ENCODE measurements at regions not wholly inside any gene's neighbourhood (a gene's known extent, or its start where the extent isn't known, plus 50 kb on each side); places are given as distances from the start of the nearest gene placed in this dataset.

DNA sequence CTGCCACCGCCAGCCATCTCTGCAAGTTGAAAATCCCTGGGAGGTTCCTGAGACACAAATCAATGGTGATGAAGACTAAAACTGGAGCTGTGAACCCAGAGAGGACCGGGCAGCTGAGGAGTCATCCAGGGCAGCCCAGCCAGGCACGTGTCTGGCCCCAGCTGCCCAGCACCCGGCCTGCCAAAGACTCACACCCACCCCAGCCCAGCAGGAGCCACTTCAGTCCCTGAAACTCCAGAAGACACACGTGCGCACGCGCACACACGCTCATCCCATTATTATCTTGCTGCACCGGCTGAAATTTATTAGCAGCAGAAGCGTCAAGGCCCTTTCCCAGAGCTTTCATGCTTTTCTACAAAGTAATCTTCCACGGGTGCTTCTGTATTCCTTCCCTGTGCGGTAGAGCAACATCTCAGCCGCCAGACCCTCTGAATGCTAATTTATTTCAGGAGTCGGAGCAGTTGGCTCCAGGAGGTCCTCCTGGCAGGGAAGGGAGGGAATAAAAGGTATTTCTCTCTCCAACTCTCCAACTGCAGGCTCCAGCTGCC lies 59.8 kb upstream of the RBFOX3 start:
- TF ChIP-seq HMGA2 (CRISPR knock-in tag; IDR thresholded peaks at IDR 0.05) = no peak
- TF ChIP-seq, protein P1, sequence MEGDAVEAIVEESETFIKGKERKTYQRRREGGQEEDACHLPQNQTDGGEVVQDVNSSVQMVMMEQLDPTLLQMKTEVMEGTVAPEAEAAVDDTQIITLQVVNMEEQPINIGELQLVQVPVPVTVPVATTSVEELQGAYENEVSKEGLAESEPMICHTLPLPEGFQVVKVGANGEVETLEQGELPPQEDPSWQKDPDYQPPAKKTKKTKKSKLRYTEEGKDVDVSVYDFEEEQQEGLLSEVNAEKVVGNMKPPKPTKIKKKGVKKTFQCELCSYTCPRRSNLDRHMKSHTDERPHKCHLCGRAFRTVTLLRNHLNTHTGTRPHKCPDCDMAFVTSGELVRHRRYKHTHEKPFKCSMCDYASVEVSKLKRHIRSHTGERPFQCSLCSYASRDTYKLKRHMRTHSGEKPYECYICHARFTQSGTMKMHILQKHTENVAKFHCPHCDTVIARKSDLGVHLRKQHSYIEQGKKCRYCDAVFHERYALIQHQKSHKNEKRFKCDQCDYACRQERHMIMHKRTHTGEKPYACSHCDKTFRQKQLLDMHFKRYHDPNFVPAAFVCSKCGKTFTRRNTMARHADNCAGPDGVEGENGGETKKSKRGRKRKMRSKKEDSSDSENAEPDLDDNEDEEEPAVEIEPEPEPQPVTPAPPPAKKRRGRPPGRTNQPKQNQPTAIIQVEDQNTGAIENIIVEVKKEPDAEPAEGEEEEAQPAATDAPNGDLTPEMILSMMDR (IDR thresholded peaks at IDR 0.05) = no peak
- TF ChIP-seq CREB1 (CRISPR knock-in tag; IDR thresholded peaks at IDR 0.05) = no peak
- TF ChIP-seq ETV6 (CRISPR knock-in tag; IDR thresholded peaks at IDR 0.05) = no peak
- TF ChIP-seq, protein P2, sequence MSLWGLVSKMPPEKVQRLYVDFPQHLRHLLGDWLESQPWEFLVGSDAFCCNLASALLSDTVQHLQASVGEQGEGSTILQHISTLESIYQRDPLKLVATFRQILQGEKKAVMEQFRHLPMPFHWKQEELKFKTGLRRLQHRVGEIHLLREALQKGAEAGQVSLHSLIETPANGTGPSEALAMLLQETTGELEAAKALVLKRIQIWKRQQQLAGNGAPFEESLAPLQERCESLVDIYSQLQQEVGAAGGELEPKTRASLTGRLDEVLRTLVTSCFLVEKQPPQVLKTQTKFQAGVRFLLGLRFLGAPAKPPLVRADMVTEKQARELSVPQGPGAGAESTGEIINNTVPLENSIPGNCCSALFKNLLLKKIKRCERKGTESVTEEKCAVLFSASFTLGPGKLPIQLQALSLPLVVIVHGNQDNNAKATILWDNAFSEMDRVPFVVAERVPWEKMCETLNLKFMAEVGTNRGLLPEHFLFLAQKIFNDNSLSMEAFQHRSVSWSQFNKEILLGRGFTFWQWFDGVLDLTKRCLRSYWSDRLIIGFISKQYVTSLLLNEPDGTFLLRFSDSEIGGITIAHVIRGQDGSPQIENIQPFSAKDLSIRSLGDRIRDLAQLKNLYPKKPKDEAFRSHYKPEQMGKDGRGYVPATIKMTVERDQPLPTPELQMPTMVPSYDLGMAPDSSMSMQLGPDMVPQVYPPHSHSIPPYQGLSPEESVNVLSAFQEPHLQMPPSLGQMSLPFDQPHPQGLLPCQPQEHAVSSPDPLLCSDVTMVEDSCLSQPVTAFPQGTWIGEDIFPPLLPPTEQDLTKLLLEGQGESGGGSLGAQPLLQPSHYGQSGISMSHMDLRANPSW (CRISPR knock-in tag; conservative IDR thresholded peaks at IDR 0.05; ENCODE audit: low read depth) = no peak
- TF ChIP-seq, protein P3, sequence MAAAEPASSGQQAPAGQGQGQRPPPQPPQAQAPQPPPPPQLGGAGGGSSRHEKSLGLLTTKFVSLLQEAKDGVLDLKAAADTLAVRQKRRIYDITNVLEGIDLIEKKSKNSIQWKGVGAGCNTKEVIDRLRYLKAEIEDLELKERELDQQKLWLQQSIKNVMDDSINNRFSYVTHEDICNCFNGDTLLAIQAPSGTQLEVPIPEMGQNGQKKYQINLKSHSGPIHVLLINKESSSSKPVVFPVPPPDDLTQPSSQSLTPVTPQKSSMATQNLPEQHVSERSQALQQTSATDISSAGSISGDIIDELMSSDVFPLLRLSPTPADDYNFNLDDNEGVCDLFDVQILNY (CRISPR knock-in tag; IDR thresholded peaks at IDR 0.05) = no peak
- TF ChIP-seq ESRRA (CRISPR knock-in tag; IDR thresholded peaks at IDR 0.05; ENCODE audit: borderline replicate concordance) = no peak
- TF ChIP-seq, protein P4, sequence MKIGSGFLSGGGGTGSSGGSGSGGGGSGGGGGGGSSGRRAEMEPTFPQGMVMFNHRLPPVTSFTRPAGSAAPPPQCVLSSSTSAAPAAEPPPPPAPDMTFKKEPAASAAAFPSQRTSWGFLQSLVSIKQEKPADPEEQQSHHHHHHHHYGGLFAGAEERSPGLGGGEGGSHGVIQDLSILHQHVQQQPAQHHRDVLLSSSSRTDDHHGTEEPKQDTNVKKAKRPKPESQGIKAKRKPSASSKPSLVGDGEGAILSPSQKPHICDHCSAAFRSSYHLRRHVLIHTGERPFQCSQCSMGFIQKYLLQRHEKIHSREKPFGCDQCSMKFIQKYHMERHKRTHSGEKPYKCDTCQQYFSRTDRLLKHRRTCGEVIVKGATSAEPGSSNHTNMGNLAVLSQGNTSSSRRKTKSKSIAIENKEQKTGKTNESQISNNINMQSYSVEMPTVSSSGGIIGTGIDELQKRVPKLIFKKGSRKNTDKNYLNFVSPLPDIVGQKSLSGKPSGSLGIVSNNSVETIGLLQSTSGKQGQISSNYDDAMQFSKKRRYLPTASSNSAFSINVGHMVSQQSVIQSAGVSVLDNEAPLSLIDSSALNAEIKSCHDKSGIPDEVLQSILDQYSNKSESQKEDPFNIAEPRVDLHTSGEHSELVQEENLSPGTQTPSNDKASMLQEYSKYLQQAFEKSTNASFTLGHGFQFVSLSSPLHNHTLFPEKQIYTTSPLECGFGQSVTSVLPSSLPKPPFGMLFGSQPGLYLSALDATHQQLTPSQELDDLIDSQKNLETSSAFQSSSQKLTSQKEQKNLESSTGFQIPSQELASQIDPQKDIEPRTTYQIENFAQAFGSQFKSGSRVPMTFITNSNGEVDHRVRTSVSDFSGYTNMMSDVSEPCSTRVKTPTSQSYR (CRISPR knock-in tag; IDR thresholded peaks at IDR 0.05) = no peak
- TF ChIP-seq CBFB (CRISPR knock-in tag; IDR thresholded peaks at IDR 0.05; ENCODE audit: low read depth) = no peak

All from WTC11 (cell line).